ENCODE measurements at regions not wholly inside any gene's neighbourhood (a gene's known extent, or its start where the extent isn't known, plus 50 kb on each side); places are given as distances from the start of the nearest gene placed in this dataset.
"Not testable (repeated sequence)": the region's sequence is repeated elsewhere in the genome, so short reads cannot be mapped to it uniquely, and the experiment has no call there.

GRCh38 chr11:23924226-23924625 is 572.6 kb upstream of the LUZP2 start:
- no peak for DNase-seq (ENCODE audit: insufficient read length, low spot score)
- TF ChIP-seq PAX5 (IDR thresholded peaks at IDR 0.05; ENCODE audit: insufficient read depth, low read length, severe bottlenecking) (no peak), POU2F2 (IDR thresholded peaks at IDR 0.05; ENCODE audit: low read depth, low read length) (no peak), POLR2A (IDR thresholded peaks at IDR 0.05; ENCODE audit: low read depth, low read length) (no peak), POLR2AphosphoS5 (IDR thresholded peaks at IDR 0.05; ENCODE audit: low read depth, low read length) (no peak), SPI1 (IDR thresholded peaks at IDR 0.05; ENCODE audit: low read depth, low read length) (no peak), TAF1 (IDR thresholded peaks at IDR 0.05; ENCODE audit: low read depth, low read length) (no peak)
- no peak for FAIRE-seq

- DNase-seq (ENCODE audit: insufficient read length, low spot score): no peak
- TF ChIP-seq TAF1 (IDR thresholded peaks at IDR 0.05; ENCODE audit: low read depth, low read length) (no peak), PAX5 (IDR thresholded peaks at IDR 0.05; ENCODE audit: insufficient read depth, low read length, severe bottlenecking) (no peak), SPI1 (IDR thresholded peaks at IDR 0.05; ENCODE audit: low read depth, low read length) (no peak), POU2F2 (IDR thresholded peaks at IDR 0.05; ENCODE audit: low read depth, low read length) (no peak)
- FAIRE-seq: no peak
These were observed 565.4 kb upstream of the LUZP2 start for GRCh38 chr11:23931443-23931842.

GRCh38 chr11:23932485-23932898 is 564.4 kb upstream of the LUZP2 start:
- FAIRE-seq: no peak
- DNase-seq (ENCODE audit: insufficient read length, low spot score): no peak
- TF ChIP-seq POLR2A (IDR thresholded peaks at IDR 0.05; ENCODE audit: low read depth, low read length): no peak
- TF ChIP-seq SPI1 (IDR thresholded peaks at IDR 0.05; ENCODE audit: low read depth, low read length): no peak
- no peak for TF ChIP-seq POU2F2 (IDR thresholded peaks at IDR 0.05; ENCODE audit: low read depth, low read length)
- no peak for TF ChIP-seq POLR2AphosphoS5 (IDR thresholded peaks at IDR 0.05; ENCODE audit: low read depth, low read length)
- TF ChIP-seq PAX5 (IDR thresholded peaks at IDR 0.05; ENCODE audit: insufficient read depth, low read length, severe bottlenecking): no peak
- no peak for TF ChIP-seq TAF1 (IDR thresholded peaks at IDR 0.05; ENCODE audit: low read depth, low read length)

GRCh38 chr11:23933721-23934120 is 563.1 kb upstream of the LUZP2 start:
- TF ChIP-seq POLR2A (IDR thresholded peaks at IDR 0.05; ENCODE audit: low read depth, low read length) (no peak), SPI1 (IDR thresholded peaks at IDR 0.05; ENCODE audit: low read depth, low read length) (no peak)
- no peak for FAIRE-seq
- no peak for DNase-seq (ENCODE audit: insufficient read length, low spot score)

DNA sequence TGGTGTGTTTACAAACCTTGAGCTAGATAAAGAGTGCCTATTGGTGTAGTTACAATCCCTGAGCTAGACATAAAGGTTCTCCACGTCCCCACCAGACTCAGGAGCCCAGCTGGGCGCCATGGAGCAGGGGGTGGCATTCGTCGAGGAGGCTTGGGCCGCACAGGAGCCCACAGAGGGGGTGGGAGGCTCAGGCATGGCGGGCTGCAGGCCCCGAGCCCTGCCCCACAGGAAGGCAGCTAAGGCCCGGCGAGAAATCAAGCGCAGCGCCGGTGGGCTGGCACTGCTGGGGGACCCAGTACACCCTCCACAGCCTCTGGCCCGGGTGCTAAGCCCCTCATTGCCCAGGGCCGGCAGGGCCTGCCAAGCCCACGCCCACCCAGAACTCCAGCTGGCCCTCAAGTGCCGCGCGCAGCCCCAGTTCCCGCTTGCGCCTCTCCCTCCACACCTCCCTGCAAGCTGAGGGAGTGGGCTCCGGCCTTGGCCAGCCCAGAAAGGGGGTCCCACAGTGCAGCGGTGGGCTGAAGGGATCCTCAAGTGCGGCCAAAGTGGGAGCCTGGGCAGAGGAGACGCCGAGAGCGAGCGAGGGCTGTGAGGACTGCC is 562.1 kb upstream of the LUZP2 start:
- DNase-seq (ENCODE audit: insufficient read length, low spot score); FAIRE-seq: not testable (repeated sequence)

GRCh38 chr11:23942117-23942815 is 554.6 kb upstream of the LUZP2 start:
- FAIRE-seq; DNase-seq (ENCODE audit: insufficient read length, low spot score): not testable (repeated sequence)

DNA sequence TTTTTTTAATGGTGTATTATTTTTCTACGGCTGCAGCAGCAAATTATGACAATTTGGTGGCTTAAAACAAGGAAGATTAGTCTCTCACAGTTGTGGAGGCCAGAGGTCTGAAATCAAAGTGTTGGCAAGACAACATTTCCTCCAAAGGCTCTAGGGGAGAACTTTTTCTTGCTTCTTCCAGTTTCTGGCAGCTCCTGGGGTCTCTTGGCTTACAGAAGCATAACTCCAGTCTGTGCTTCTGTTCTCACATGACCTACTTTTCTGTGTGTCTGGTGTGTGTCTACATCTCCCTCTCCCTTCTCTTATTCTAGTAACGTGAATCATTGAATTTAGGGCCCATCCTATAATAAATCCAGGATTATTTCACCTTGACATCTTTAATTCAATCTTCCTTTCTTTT is 551.9 kb upstream of the LUZP2 start:
- TF ChIP-seq POLR2A (IDR thresholded peaks at IDR 0.05; ENCODE audit: low read depth, low read length) (no peak), POLR2AphosphoS5 (IDR thresholded peaks at IDR 0.05; ENCODE audit: low read depth, low read length) (no peak), POU2F2 (IDR thresholded peaks at IDR 0.05; ENCODE audit: low read depth, low read length) (no peak)
- FAIRE-seq: no peak

DNA sequence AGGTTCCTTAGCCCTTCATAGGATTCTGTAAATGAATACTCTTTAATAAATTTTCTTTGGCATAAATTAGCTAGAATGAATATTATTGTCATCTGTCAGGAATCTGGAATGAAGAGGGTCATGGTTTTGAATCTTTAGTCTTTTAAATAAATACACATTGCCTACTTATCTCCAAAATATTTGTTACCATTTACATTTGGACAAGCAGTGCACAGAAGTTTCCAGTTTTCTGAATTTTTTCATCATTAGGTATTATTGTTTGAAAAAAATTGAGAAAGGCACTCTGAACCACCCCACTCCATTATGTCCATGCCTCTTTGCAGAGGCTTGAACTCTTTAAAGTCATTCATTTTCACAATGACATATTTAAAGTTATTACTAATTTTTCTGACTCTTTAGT is 549.0 kb upstream of the LUZP2 start:
- DNase-seq (ENCODE audit: insufficient read length, low spot score) (no peak), FAIRE-seq (no peak)
- no peak for TF ChIP-seq TAF1 (IDR thresholded peaks at IDR 0.05; ENCODE audit: low read depth, low read length)
- TF ChIP-seq PAX5 (IDR thresholded peaks at IDR 0.05; ENCODE audit: insufficient read depth, low read length, severe bottlenecking): no peak
- no peak for TF ChIP-seq SPI1 (IDR thresholded peaks at IDR 0.05; ENCODE audit: low read depth, low read length)
- no peak for TF ChIP-seq POLR2A (IDR thresholded peaks at IDR 0.05; ENCODE audit: low read depth, low read length)
- TF ChIP-seq POU2F2 (IDR thresholded peaks at IDR 0.05; ENCODE audit: low read depth, low read length): no peak
- TF ChIP-seq POLR2AphosphoS5 (IDR thresholded peaks at IDR 0.05; ENCODE audit: low read depth, low read length): no peak

More for the DNA sequence above, 551.9 kb upstream of the LUZP2 start:
- DNase-seq (ENCODE audit: insufficient read length, low spot score): no peak

DNA sequence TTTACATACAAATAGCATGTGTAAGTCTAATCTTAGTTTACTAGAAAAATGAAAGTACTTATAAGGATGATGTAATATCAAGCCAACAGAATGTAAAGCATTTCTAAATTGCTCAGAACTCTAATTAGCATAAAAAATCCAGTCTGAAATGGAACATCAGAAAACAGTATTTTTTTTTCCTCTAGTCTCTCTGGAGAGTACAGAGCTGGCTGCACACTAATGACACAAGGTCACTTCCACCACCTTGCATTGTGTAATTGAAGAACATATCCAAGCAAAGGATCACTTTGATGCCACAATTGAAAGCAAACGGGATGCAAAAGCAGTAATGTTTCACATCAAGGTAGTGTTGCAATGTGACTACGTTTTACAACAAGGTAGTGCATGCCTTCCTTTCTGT is 548.0 kb upstream of the LUZP2 start:
- FAIRE-seq (peak; percentile 35), DNase-seq (ENCODE audit: insufficient read length, low spot score) (no peak)
- TF ChIP-seq SPI1 (IDR thresholded peaks at IDR 0.05; ENCODE audit: low read depth, low read length) (no peak), TAF1 (IDR thresholded peaks at IDR 0.05; ENCODE audit: low read depth, low read length) (no peak), POLR2AphosphoS5 (IDR thresholded peaks at IDR 0.05; ENCODE audit: low read depth, low read length) (no peak), PAX5 (IDR thresholded peaks at IDR 0.05; ENCODE audit: insufficient read depth, low read length, severe bottlenecking) (no peak), POU2F2 (IDR thresholded peaks at IDR 0.05; ENCODE audit: low read depth, low read length) (no peak), POLR2A (IDR thresholded peaks at IDR 0.05; ENCODE audit: low read depth, low read length) (no peak)

- TF ChIP-seq POLR2AphosphoS5 (IDR thresholded peaks at IDR 0.05; ENCODE audit: low read depth, low read length): no peak
- no peak for TF ChIP-seq POU2F2 (IDR thresholded peaks at IDR 0.05; ENCODE audit: low read depth, low read length)
- no peak for TF ChIP-seq TAF1 (IDR thresholded peaks at IDR 0.05; ENCODE audit: low read depth, low read length)
- TF ChIP-seq PAX5 (IDR thresholded peaks at IDR 0.05; ENCODE audit: insufficient read depth, low read length, severe bottlenecking): no peak
- no peak for TF ChIP-seq SPI1 (IDR thresholded peaks at IDR 0.05; ENCODE audit: low read depth, low read length)
- no peak for TF ChIP-seq POLR2A (IDR thresholded peaks at IDR 0.05; ENCODE audit: low read depth, low read length)
- FAIRE-seq: no peak
- DNase-seq (ENCODE audit: insufficient read length, low spot score): no peak
These were observed 542.7 kb upstream of the LUZP2 start for GRCh38 chr11:23953951-23954710.
